Ovary (tissue), 7 donors: ENCODE measurements at regions not wholly inside any gene's neighbourhood (a gene's known extent, or its start where the extent isn't known, plus 50 kb on each side); places are given as distances from the start of the nearest gene placed in this dataset.

Experiments used
- DNase-seq, 5 donors: peaks; one replicate each; pipeline ENCODE4 v3.0.0-alpha.2; 2019 to 2020
- H3K27ac ChIP-seq, 2 donors: fragments of 200-600 bp; one replicate each; pipeline versions ENCODE4 v1.5.1 to v1.8.0; 2019 to 2022
- H3K27me3 ChIP-seq: fragments of 200-600 bp; one replicate; pipeline ENCODE4 v1.8.0; 2022
- H3K36me3 ChIP-seq: fragments of 200-600 bp; sonication (generic); one replicate; pipeline ENCODE4 v1.5.1; 2019
- H3K4me1 ChIP-seq: one replicate; pipeline ENCODE4 v1.8.1; 2013; ENCODE audit warnings: mild to moderate bottlenecking, moderate library complexity; ENCODE audit not compliant: insufficient read depth
- H3K4me3 ChIP-seq: fragments of 200-600 bp; sonication (generic); one replicate; pipeline ENCODE4 v1.5.1; 2017
- H3K9me3 ChIP-seq, 2 donors: fragments of 200-600 bp in 1 of 2; sonication (generic) in 1 of 2; one replicate each; pipeline versions ENCODE4 v1.5.1 to v1.8.1; 2013 to 2019; ENCODE audit warnings: mild to moderate bottlenecking in 1 of 2, moderate library complexity in 1 of 2
- CTCF ChIP-seq, 3 donors: fragments of 450-650 bp in 2 of 3; fragments of 200-600 bp in 1 of 3; IDR thresholded peaks; one replicate each; pipeline versions ENCODE4 v1.5.1 to v1.8.0; 2016 to 2022; ENCODE audit warnings: antibody characterized with exemption in 3 of 3, mild to moderate bottlenecking in 1 of 3
- EP300 ChIP-seq: sonication (generic); formaldehyde crosslinking; IDR thresholded peaks from one replicate; pipeline ENCODE4 v1.6.1; 2017; ENCODE audit warnings: antibody characterized with exemption
- POLR2A ChIP-seq: fragments of 450-650 bp; IDR thresholded peaks from one replicate; pipeline ENCODE4 v1.6.1; 2017; ENCODE audit warnings: antibody characterized with exemption, mild to moderate bottlenecking, moderate library complexity
- WGBS, 3 donors: extraction: QIAGEN DNeasy Blood & Tissue Kit in 1 of 3; methylation state at CpG; one replicate each; pipeline versions ENCODE4 v1.1.5 to v1.1.7; 2013 to 2017; 5-methylcytosine and 5-hydroxymethylcytosine counted together
- intact Hi-C, 4 donors: fragments of 100-400 bp; cut with DNase I; formaldehyde crosslinking; loops; one replicate each; pipeline versions ENCODE4 v1.11.0 to v1.15.1; 2022 to 2023
- donor health status: DM: no; HTN: no; CAD: no; lungs with moderate emphysema.
- donor health status: DM: no; HTN: no; CAD: no.
- donor health status: Bipolar disorder and iron deficiency.
- donor health status: DM: no; HTN: no; CAD: no.
- donor health status: DM: yes; HTN: yes; CAD: no.

- no peak for DNase-seq
- no peaks in the 10 kb centered on the region for H3K27me3 ChIP-seq
- 75 to 90% (median 84%) methylated on average over 7 of the region's 7 CpGs for WGBS, 3 donors
- TF ChIP-seq POLR2A (no peak), CTCF (IDR thresholded peaks at IDR 0.05) (no peak), EP300 (no peak)
- H3K36me3 ChIP-seq, result no peaks in the 10 kb centered on the region
- no peak overlapping the region for H3K4me3 ChIP-seq
- no peaks in the 10 kb centered on the region for H3K4me1 ChIP-seq
- intact Hi-C loops, result no loop called here
- H3K9me3 ChIP-seq, result no peaks in the 10 kb centered on the region
- no peak overlapping the region for H3K27ac ChIP-seq
These were observed 147.4 kb upstream of the PRSS58 start for GRCh38 chr7:142405122-142405765.

- no peak for DNase-seq
- no peaks in the 10 kb centered on the region for H3K27me3 ChIP-seq
- no peak overlapping the region for H3K27ac ChIP-seq
- no peaks in the 10 kb centered on the region for H3K36me3 ChIP-seq
- no peaks in the 10 kb centered on the region for H3K4me1 ChIP-seq
- TF ChIP-seq POLR2A (no peak), CTCF (IDR thresholded peaks at IDR 0.05) (no peak), EP300 (no peak)
- WGBS, 3 donors, result 70 to 81% (median 74%) methylated on average over 3 of the region's 3 CpGs
- H3K9me3 ChIP-seq, result no peaks in the 10 kb centered on the region
- intact Hi-C loops, result no loop called here
- H3K4me3 ChIP-seq, result no peak overlapping the region
These were observed 144.1 kb upstream of the PRSS58 start for GRCh38 chr7:142401951-142402350.

- Histone ChIP-seq H3K4me3 (no peak overlapping the region), H3K27me3 (no peaks in the 10 kb centered on the region), H3K9me3 (no peaks in the 10 kb centered on the region), H3K4me1 (no peaks in the 10 kb centered on the region), H3K27ac (no peak overlapping the region), H3K36me3 (no peaks in the 10 kb centered on the region)
- DNase-seq, result no peak
- intact Hi-C loops, result no loop called here
- TF ChIP-seq EP300, result no peak
- no peak for TF ChIP-seq POLR2A
- TF ChIP-seq CTCF (IDR thresholded peaks at IDR 0.05), result no peak
- 52 to 60% (median 59%) methylated on average over 5 of the region's 5 CpGs for WGBS, 3 donors
These were observed 142.2 kb upstream of the PRSS58 start for GRCh38 chr7:142400042-142400533.

GRCh38 chr7:142391191-142391992, 133.5 kb upstream of the PRSS58 start:
- H3K36me3 ChIP-seq, result no peaks in the 10 kb centered on the region
- H3K27ac ChIP-seq, result no peak overlapping the region
- H3K27me3 ChIP-seq, result no peaks in the 10 kb centered on the region
- no peak for DNase-seq
- WGBS, 3 donors, result 61 to 70% (median 62%) methylated on average over 6 of the region's 6 CpGs
- no peak overlapping the region for H3K4me3 ChIP-seq
- no peaks in the 10 kb centered on the region for H3K4me1 ChIP-seq
- intact Hi-C loops, result no loop called here
- H3K9me3 ChIP-seq, result no peaks in the 10 kb centered on the region
- TF ChIP-seq POLR2A, result no peak

GRCh38 chr7:142389544-142389943, 131.7 kb upstream of the PRSS58 start:
- no peak for TF ChIP-seq POLR2A
- no peak for TF ChIP-seq EP300
- no peak for TF ChIP-seq CTCF (IDR thresholded peaks at IDR 0.05)
- intact Hi-C loops, result no loop called here
- Histone ChIP-seq H3K4me3 (no peak overlapping the region), H3K27ac (no peak overlapping the region), H3K27me3 (no peaks in the 10 kb centered on the region), H3K4me1 (no peaks in the 10 kb centered on the region), H3K36me3 (no peaks in the 10 kb centered on the region), H3K9me3 (no peaks in the 10 kb centered on the region)
- WGBS, 3 donors, result 32 to 46% (median 39%) methylated on average over 7 of the region's 7 CpGs
- DNase-seq, result no peak
